Gastroesophageal sphincter (tissue), 3 donors: ENCODE measurements at regions not wholly inside any gene's neighbourhood (a gene's known extent, or its start where the extent isn't known, plus 50 kb on each side); places are given as distances from the start of the nearest gene placed in this dataset.

Experiments used
- EP300 ChIP-seq: sonication (generic); formaldehyde crosslinking; IDR thresholded peaks from one replicate; pipeline ENCODE4 v1.6.1; 2017; ENCODE audit warnings: antibody characterized with exemption, mild to moderate bottlenecking
- POLR2A ChIP-seq, 2 donors: fragments of 450-650 bp; IDR thresholded peaks; one replicate each; pipeline ENCODE4 v1.6.1; 2017; ENCODE audit warnings: antibody characterized with exemption in 2 of 2, mild to moderate bottlenecking in 2 of 2, moderate library complexity in 1 of 2
- POLR2AphosphoS5 ChIP-seq: sonication (generic); formaldehyde crosslinking; IDR thresholded peaks from one replicate; pipeline ENCODE4 v1.6.1; 2017; ENCODE audit warnings: antibody characterized with exemption
- TF ChIP-seq, protein P1 (sequence below), 4 experiments: fragments of 200-600 bp in 2 of 4; fragments of 450-650 bp in 2 of 4; sonication (generic) in 1 of 4; IDR thresholded peaks; one replicate each; pipeline ENCODE4 v1.5.1; 2017 to 2019; ENCODE audit warnings: antibody characterized with exemption in 4 of 4, mild to moderate bottlenecking in 2 of 4, moderate library complexity in 2 of 4

DNA sequence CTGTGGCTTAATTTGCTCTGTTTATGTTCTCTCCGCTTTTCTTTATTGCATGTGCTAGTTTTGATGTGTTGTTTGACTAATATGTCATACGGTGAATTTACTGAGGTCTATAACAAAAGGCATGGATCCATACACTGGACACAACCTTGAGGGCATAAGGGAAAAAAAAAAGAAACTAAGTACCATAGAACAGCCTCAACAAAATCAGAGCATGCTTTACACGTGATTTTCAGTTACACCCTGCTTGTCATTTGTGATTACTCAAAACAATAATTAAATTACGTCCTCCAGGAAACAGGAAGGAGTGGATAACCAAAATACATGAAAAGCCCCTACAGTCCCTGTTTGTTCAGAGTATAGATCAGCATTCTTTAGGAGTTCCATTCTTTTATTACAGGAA is 150.5 kb downstream of the CRPPA start:
- TF ChIP-seq, protein P1, sequence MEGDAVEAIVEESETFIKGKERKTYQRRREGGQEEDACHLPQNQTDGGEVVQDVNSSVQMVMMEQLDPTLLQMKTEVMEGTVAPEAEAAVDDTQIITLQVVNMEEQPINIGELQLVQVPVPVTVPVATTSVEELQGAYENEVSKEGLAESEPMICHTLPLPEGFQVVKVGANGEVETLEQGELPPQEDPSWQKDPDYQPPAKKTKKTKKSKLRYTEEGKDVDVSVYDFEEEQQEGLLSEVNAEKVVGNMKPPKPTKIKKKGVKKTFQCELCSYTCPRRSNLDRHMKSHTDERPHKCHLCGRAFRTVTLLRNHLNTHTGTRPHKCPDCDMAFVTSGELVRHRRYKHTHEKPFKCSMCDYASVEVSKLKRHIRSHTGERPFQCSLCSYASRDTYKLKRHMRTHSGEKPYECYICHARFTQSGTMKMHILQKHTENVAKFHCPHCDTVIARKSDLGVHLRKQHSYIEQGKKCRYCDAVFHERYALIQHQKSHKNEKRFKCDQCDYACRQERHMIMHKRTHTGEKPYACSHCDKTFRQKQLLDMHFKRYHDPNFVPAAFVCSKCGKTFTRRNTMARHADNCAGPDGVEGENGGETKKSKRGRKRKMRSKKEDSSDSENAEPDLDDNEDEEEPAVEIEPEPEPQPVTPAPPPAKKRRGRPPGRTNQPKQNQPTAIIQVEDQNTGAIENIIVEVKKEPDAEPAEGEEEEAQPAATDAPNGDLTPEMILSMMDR (IDR thresholded peaks at IDR 0.05) = no peak
- TF ChIP-seq POLR2A (IDR thresholded peaks at IDR 0.05) = no peak
- no peak for TF ChIP-seq POLR2AphosphoS5
- no peak for TF ChIP-seq EP300
